GM12878 (cell line): ENCODE measurements at regions not wholly inside any gene's neighbourhood (a gene's known extent, or its start where the extent isn't known, plus 50 kb on each side); places are given as distances from the start of the nearest gene placed in this dataset.

ENCODE experiments used
- ATAC-seq: fragments of 200-7000 bp; cut with Tn5 transposase; 3 replicates; pipeline ENCODE4 v1.9.1; 2020; ENCODE audit warnings: mild to moderate bottlenecking, moderate library complexity
- BruUV-seq: library from RNA; stranded (reverse); fragments of 400-500 nt; replicated peaks from 2 replicates; lab custom pipeline; 2021; lab: Mats Ljungman, UMichigan
- CTCF ChIA-PET: fragments of 300-600 bp; sonication (Branson Sonifier 250); formaldehyde crosslinking; extraction: SDS; loops from one replicate; lab custom pipeline; 2021; ENCODE audit warnings: inconsistent platforms; lab: Yijun Ruan, JAX
- POLR2A ChIA-PET: fragments of 350-600 bp; formaldehyde crosslinking; extraction: SDS; loops from one replicate; lab custom pipeline; 2021; ENCODE audit warnings: inconsistent platforms; lab: Charles Lee
- RAD21 ChIA-PET: fragments of 300-600 bp; sonication (Branson Sonifier 250); formaldehyde crosslinking; loops from one replicate; lab custom pipeline; 2023; ENCODE audit warnings: antibody characterized with exemption; ENCODE audit not compliant: unreplicated experiment; lab: Charles Lee
- SMC1A ChIA-PET: fragments of 300-600 bp; sonication (Branson Sonifier 250); formaldehyde crosslinking; loops from one replicate; lab custom pipeline; 2023; ENCODE audit not compliant: unreplicated experiment, uncharacterized antibody; lab: Charles Lee
- DNase-seq: peaks from one replicate; pipeline ENCODE4 v3.0.0-alpha.2; 2011; ENCODE audit warnings: low read depth, low spot score
- FAIRE-seq: peaks from 3 replicates; lab custom pipeline; 2011; peaks lifted over from hg19 to GRCh38; lab: Jason Lieb, UNC
- H2AFZ ChIP-seq: 2 replicates; pipeline ENCODE4 v1.6.0; 2011; ENCODE audit warnings: low read depth, low read length, control low read depth; ENCODE audit not compliant: control insufficient read depth
- H3K27ac ChIP-seq: 2 replicates; pipeline ENCODE4 v1.5.1; 2011; ENCODE audit warnings: control low read depth; ENCODE audit not compliant: control insufficient read depth, insufficient read depth
- H3K27me3 ChIP-seq, 2 experiments: replicated peaks in 1 of 2; 2 replicates each; pipeline versions ENCODE4 v1.6.0 to v1.6.1; 2011; ENCODE audit warnings: low read length in 1 of 2; ENCODE audit not compliant: control insufficient read depth in 2 of 2, insufficient read depth in 2 of 2
- H3K36me3 ChIP-seq, 2 experiments: 2 replicates each; pipeline ENCODE4 v1.5.1; 2011; ENCODE audit warnings: low read length in 1 of 2; ENCODE audit not compliant: control insufficient read depth in 2 of 2, insufficient read depth in 2 of 2
- H3K4me1 ChIP-seq: 2 replicates; pipeline ENCODE4 v1.6.1; 2011; ENCODE audit warnings: mild to moderate bottlenecking, low read length, moderate library complexity, mixed read lengths; ENCODE audit not compliant: control insufficient read depth, insufficient read depth
- H3K4me2 ChIP-seq: 2 replicates; pipeline ENCODE4 v1.6.0; 2011; ENCODE audit warnings: control low read depth; ENCODE audit not compliant: control insufficient read depth, insufficient read depth
- H3K4me3 ChIP-seq: fragments of 200-600 bp; sonication (generic); 2 replicates; pipeline ENCODE4 v1.5.1; 2016
- H3K79me2 ChIP-seq: 2 replicates; pipeline ENCODE4 v1.6.0; 2011; ENCODE audit warnings: low read length; ENCODE audit not compliant: control insufficient read depth, insufficient read depth
- H3K9ac ChIP-seq: 2 replicates; pipeline ENCODE4 v1.8.0; 2011; ENCODE audit warnings: low read length, control low read depth, mixed read lengths; ENCODE audit not compliant: control insufficient read depth, insufficient read depth
- H3K9me3 ChIP-seq: replicated peaks from 3 replicates; pipeline ENCODE4 v1.5.1; 2011; ENCODE audit warnings: mild to moderate bottlenecking, low read length; ENCODE audit not compliant: control insufficient read depth, insufficient read depth
- H4K20me1 ChIP-seq: 2 replicates; pipeline ENCODE4 v1.6.0; 2011; ENCODE audit not compliant: control insufficient read depth, insufficient read depth
- BCL11A ChIP-seq: IDR thresholded peaks from 2 replicates; pipeline ENCODE4 v1.6.1; 2011; ENCODE audit warnings: low read depth, low read length
- CBX5 ChIP-seq: sonication (generic); IDR thresholded peaks from 2 replicates; pipeline ENCODE4 v1.6.1; 2016; ENCODE audit warnings: low read depth, moderate library complexity, mild to moderate bottlenecking, inconsistent platforms
- CTCF ChIP-seq, 3 experiments: IDR thresholded peaks in 2 of 3; conservative IDR thresholded peaks in 1 of 3; 2 replicates each; pipeline ENCODE4 v1.5.1; 2011; ENCODE audit warnings: low read depth in 3 of 3, low read length in 3 of 3, mild to moderate bottlenecking in 3 of 3, control low read depth in 2 of 3, moderate library complexity in 2 of 3, inconsistent platforms in 1 of 3, mixed read lengths in 1 of 3; ENCODE audit not compliant: control insufficient read depth in 2 of 3, insufficient read depth in 1 of 3; ENCODE audit errors: extremely low read depth in 1 of 3
- CUX1 ChIP-seq: IDR thresholded peaks from 2 replicates; pipeline ENCODE4 v1.6.1; 2012; ENCODE audit warnings: improper control_type of control experiment, low read depth, low read length; ENCODE audit not compliant: insufficient replicate concordance
- ESRRA ChIP-seq: IDR thresholded peaks from 2 replicates; pipeline ENCODE4 v1.6.1; 2012; ENCODE audit warnings: mild to moderate bottlenecking, low read length, improper control_type of control experiment
- HSF1 ChIP-seq: fragments of 150-350 bp; IDR thresholded peaks from 2 replicates; pipeline ENCODE4 v1.6.1; 2014; ENCODE audit warnings: mild to moderate bottlenecking, low read depth, low read length
- JUND ChIP-seq: IDR thresholded peaks from 2 replicates; pipeline ENCODE4 v1.6.1; 2012; ENCODE audit warnings: low read depth, mild to moderate bottlenecking, low read length, improper control_type of control experiment, moderate library complexity
- KDM1A ChIP-seq: fragments of 200-600 bp; sonication (generic); IDR thresholded peaks from 2 replicates; pipeline ENCODE4 v1.6.1; 2016; ENCODE audit warnings: borderline replicate concordance
- NBN ChIP-seq: fragments of 450-650 bp; IDR thresholded peaks from 2 replicates; pipeline ENCODE4 v1.6.1; 2016
- NFIC ChIP-seq: IDR thresholded peaks from 2 replicates; pipeline ENCODE4 v1.6.1; 2012; ENCODE audit warnings: low read depth, mild to moderate bottlenecking, inconsistent platforms, low read length, moderate library complexity
- PML ChIP-seq: IDR thresholded peaks from 2 replicates; pipeline ENCODE4 v1.6.1; 2012; ENCODE audit warnings: low read length, inconsistent platforms
- POLR2AphosphoS5 ChIP-seq: IDR thresholded peaks from 2 replicates; pipeline ENCODE4 v1.6.1; 2011; ENCODE audit warnings: mild to moderate bottlenecking, low read length, inconsistent platforms
- RAD51 ChIP-seq: fragments of 450-650 bp; IDR thresholded peaks from 2 replicates; pipeline ENCODE4 v1.6.1; 2016; ENCODE audit warnings: moderate library complexity, mild to moderate bottlenecking, inconsistent platforms
- RFX5 ChIP-seq: IDR thresholded peaks from 2 replicates; pipeline ENCODE4 v1.6.1; 2011; ENCODE audit warnings: low read depth, low read length, improper control_type of control experiment
- SMARCA5 ChIP-seq: fragments of 450-650 bp; IDR thresholded peaks from 2 replicates; pipeline ENCODE4 v1.6.1; 2017; ENCODE audit warnings: mild to moderate bottlenecking
- SP1 ChIP-seq: IDR thresholded peaks from one replicate; pipeline ENCODE4 v1.6.1; 2011; ENCODE audit warnings: low read depth, low read length
- TAF1 ChIP-seq: IDR thresholded peaks from 2 replicates; pipeline ENCODE4 v1.6.1; 2011; ENCODE audit warnings: mild to moderate bottlenecking, low read depth, low read length, borderline replicate concordance
- ZNF207 ChIP-seq: fragments of 450-650 bp; IDR thresholded peaks from 2 replicates; pipeline ENCODE4 v1.6.1; 2014; ENCODE audit warnings: antibody characterized with exemption, mild to moderate bottlenecking, borderline replicate concordance
- in situ Hi-C: fragments of 300-500 bp; cut with MboI; formaldehyde crosslinking; loops from 9 replicates; pipeline ENCODE4 v1.14.3; 2018; ENCODE audit warnings: mixed read lengths
- intact Hi-C: fragments of 100-400 bp; cut with micrococcal nuclease; formaldehyde crosslinking; loops from one replicate; pipeline ENCODE4 v1.14.2; 2022; ENCODE audit not compliant: unreplicated experiment

GRCh38 chr10:71157435-71157834 is 54.9 kb upstream of the UNC5B start (continued):
- no peak for TF ChIP-seq HSF1
- TF ChIP-seq ZNF207: no peak

- Histone ChIP-seq H3K36me3 (no peaks in the 10 kb centered on the region), H3K27ac (no peak overlapping the region), H4K20me1 (no peaks in the 10 kb centered on the region), H3K4me1 (no peaks in the 10 kb centered on the region), H3K27me3 (no peaks in the 10 kb centered on the region; a peak in 1 of 4 replicates), H3K4me3 (no peak overlapping the region), H3K9ac (no peak overlapping the region), H3K4me2 (no peak overlapping the region), H3K9me3 (no peaks in the 10 kb centered on the region), H3K79me2 (no peaks in the 10 kb centered on the region), H2AFZ (no peak overlapping the region)
- DNase-seq (no peak), ATAC-seq (no peak), FAIRE-seq (no peak)
- SMC1A ChIA-PET: no interaction called here
- CTCF ChIA-PET: no interaction called here
- BruUV-seq: no TSS peak
- RAD21 ChIA-PET: no interaction called here
- in situ Hi-C loops: no loop called here
- POLR2A ChIA-PET: no interaction called here
- intact Hi-C loops: no loop called here
- TF ChIP-seq RFX5 (no peak), CTCF (IDR thresholded peaks at IDR 0.05 in 2 of 3, conservative IDR thresholded peaks at IDR 0.05 in 1 of 3; ENCODE audit: control insufficient read depth in 2 of 3, extremely low read depth in 1 of 3, insufficient read depth in 1 of 3, low read depth in 3 of 3, low read length in 3 of 3) (no peak), RAD51 (no peak), NBN (no peak), CBX5 (no peak), ESRRA (no peak), POLR2AphosphoS5 (no peak), BCL11A (no peak), NFIC (no peak), JUND (no peak), SP1 (no peak), CUX1 (no peak), PML (no peak), KDM1A (no peak), TAF1 (no peak), SMARCA5 (no peak)
Observed at GRCh38 chr10:71158251-71158650, 54.1 kb upstream of the UNC5B start.
